Muscle of leg (tissue), 3 donors: ENCODE measurements at regions not wholly inside any gene's neighbourhood (a gene's known extent, or its start where the extent isn't known, plus 50 kb on each side); places are given as distances from the start of the nearest gene placed in this dataset.

Experiments used
- DNase-seq: peaks from one replicate; pipeline ENCODE4 v3.0.0; 2013
- H3K27ac ChIP-seq: one replicate; pipeline ENCODE4 v1.5.1; 2013; ENCODE audit warnings: mild to moderate bottlenecking, low read length, control low read depth
- H3K27me3 ChIP-seq: one replicate; pipeline ENCODE4 v1.6.1; 2013; ENCODE audit warnings: low read length; ENCODE audit not compliant: control insufficient read depth, insufficient read depth
- H3K36me3 ChIP-seq: one replicate; pipeline ENCODE4 v1.6.1; 2013; ENCODE audit warnings: low read length; ENCODE audit not compliant: control insufficient read depth, insufficient read depth
- H3K4me1 ChIP-seq: one replicate; pipeline ENCODE4 v1.6.1; 2013; ENCODE audit warnings: low read length; ENCODE audit not compliant: control insufficient read depth, insufficient read depth
- H3K4me3 ChIP-seq: one replicate; pipeline ENCODE4 v1.5.1; 2013; ENCODE audit warnings: low read length, control low read depth
- H3K9me3 ChIP-seq: replicated peaks from 2 replicates; pipeline ENCODE4 v1.6.1; 2013; ENCODE audit warnings: low read depth, low read length; ENCODE audit not compliant: control insufficient read depth
- WGBS: methylation state at CpG from one replicate; pipeline ENCODE4 v1.1.5; 2013; ENCODE audit warnings: missing lambda C conversion rate; ENCODE audit not compliant: insufficient coverage; 5-methylcytosine and 5-hydroxymethylcytosine counted together

DNA sequence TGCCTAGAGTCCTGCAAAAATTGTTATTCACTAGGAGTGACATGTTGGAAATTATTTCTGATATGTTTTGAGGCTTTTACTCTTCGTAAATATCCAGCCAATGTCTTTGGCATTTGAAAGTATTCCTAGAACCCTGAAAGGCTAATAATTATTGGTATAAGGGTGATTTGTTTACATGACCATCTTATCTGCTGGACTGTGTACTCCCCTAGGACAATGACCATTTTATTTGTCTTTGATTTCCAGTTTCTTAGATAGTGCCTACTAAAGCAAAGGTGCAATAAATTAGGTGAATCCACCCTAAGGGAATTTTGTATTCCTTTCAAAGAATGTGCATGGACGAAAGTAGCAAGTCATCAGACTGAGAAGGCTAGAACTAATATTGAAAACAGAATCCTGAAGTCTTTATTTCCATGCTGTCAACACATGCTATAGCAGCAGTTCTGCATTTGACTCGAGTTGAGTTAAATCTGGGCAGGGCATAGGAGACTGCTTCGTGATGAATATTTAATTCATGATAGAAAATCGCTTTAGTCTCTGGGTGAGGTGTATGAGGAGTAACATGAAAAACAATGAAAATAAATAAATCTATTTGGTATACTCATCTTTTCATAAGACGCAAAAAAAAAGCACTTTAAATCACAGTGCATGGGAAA, 235.7 kb downstream of the GPD2 start:
- Histone ChIP-seq H3K4me1 (no peaks in the 10 kb centered on the region), H3K27ac (no peak overlapping the region), H3K4me3 (no peak overlapping the region), H3K27me3 (no peaks in the 10 kb centered on the region), H3K9me3 (peaks cover 8% of the 10 kb centered on the region), H3K36me3 (no peaks in the 10 kb centered on the region)
- no peak for DNase-seq
- WGBS, result no CpG with 5 or more reads among the region's 6 CpGs

GRCh38 chr2:156672556-156673332, 236.6 kb downstream of the GPD2 start:
- Histone ChIP-seq H3K4me1 (no peaks in the 10 kb centered on the region), H3K36me3 (no peaks in the 10 kb centered on the region), H3K27ac (no peak overlapping the region), H3K9me3 (peaks cover 8% of the 10 kb centered on the region), H3K4me3 (no peak overlapping the region), H3K27me3 (no peaks in the 10 kb centered on the region)
- no CpG with 5 or more reads among the region's 7 CpGs for WGBS
- no peak for DNase-seq

DNA sequence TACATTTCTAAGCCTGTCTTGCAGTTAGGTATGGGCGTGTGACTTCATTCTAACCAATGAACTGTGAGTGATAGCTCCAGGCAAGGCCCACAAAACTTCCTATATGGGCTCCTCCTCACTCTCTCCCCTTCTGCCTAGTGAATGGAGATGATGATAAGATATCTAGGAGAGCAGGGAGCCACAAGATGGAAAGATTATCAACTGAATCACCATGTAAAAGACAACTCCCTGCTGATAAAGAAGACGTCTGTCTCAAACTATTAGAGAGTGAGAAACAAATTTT, 237.1 kb downstream of the GPD2 start:
- Histone ChIP-seq H3K36me3 (no peaks in the 10 kb centered on the region), H3K4me1 (no peaks in the 10 kb centered on the region), H3K9me3 (peaks cover 4% of the 10 kb centered on the region), H3K4me3 (no peak overlapping the region), H3K27me3 (no peaks in the 10 kb centered on the region), H3K27ac (no peak overlapping the region)
- no peak for DNase-seq
- WGBS, result no CpG with 5 or more reads among the region's 2 CpGs

GRCh38 chr2:156673981-156674380, 237.8 kb downstream of the GPD2 start:
- WGBS, result no CpG with 5 or more reads among the region's 2 CpGs

DNA sequence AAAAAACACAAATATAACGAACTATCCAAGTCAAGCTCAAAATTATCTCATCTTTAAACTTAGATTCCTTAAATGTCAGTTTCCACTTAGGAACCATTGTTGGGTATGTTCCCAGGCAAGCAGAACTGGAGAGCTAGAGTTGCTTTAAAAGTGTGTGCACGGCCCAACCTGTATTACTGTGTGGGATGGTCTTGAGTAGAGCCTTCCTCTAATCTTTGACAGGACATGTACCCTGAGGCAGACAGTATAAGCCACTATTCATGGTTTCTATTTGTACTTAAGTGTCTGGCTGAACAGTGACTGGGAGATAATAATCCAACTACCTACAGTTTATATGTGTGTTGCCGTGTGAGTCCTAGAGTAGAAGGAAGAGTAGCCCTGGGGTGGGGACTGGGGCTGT, 239.7 kb downstream of the GPD2 start:
- no peaks in the 10 kb centered on the region for H3K4me1 ChIP-seq
- 71% methylated on average over 1 of the region's 3 CpGs for WGBS
- H3K4me3 ChIP-seq, result no peak overlapping the region
- DNase-seq, result no peak
- no peaks in the 10 kb centered on the region for H3K36me3 ChIP-seq
- no peaks in the 10 kb centered on the region for H3K27me3 ChIP-seq
- H3K27ac ChIP-seq, result no peak overlapping the region
- H3K9me3 ChIP-seq, result no peaks in the 10 kb centered on the region

More at GRCh38 chr2:156673981-156674380, 237.8 kb downstream of the GPD2 start:
- no peaks in the 10 kb centered on the region for H3K36me3 ChIP-seq
- no peak overlapping the region for H3K27ac ChIP-seq
- no peaks in the 10 kb centered on the region for H3K9me3 ChIP-seq
- H3K27me3 ChIP-seq, result no peaks in the 10 kb centered on the region
- H3K4me1 ChIP-seq, result no peaks in the 10 kb centered on the region
- H3K4me3 ChIP-seq, result no peak overlapping the region
- no peak for DNase-seq

DNA sequence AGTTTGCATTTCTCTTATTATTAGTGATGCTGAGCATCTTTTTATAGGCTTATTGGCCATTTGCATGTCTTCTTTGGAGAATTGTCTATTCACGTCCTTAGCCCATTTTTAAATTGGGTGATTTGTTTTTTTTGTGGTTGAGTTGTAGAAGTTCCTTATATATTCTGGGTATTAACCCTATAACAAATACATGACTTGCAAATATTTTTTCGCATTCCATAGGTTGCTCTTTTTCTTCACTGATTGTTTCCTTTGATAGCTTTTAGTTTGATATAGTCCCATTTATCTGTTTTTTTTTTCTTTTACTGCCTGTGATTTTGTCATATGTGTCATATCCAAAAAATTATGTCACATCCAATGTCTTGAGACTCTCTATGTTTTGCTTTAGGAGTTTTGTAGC, 243.6 kb downstream of the GPD2 start:
- Histone ChIP-seq H3K4me3 (no peak overlapping the region), H3K36me3 (no peaks in the 10 kb centered on the region), H3K27ac (no peak overlapping the region), H3K9me3 (no peaks in the 10 kb centered on the region), H3K4me1 (no peaks in the 10 kb centered on the region), H3K27me3 (no peaks in the 10 kb centered on the region)
- WGBS, result no CpG with 5 or more reads among the region's 2 CpGs
- no peak for DNase-seq

GRCh38 chr2:156680266-156680665, 244.1 kb downstream of the GPD2 start:
- Histone ChIP-seq H3K9me3 (no peaks in the 10 kb centered on the region), H3K27me3 (no peaks in the 10 kb centered on the region), H3K27ac (no peak overlapping the region), H3K36me3 (no peaks in the 10 kb centered on the region), H3K4me1 (no peaks in the 10 kb centered on the region), H3K4me3 (no peak overlapping the region)
- no peak for DNase-seq
- no CpG with 5 or more reads among the region's 2 CpGs for WGBS

GRCh38 chr2:156687126-156687525, 250.9 kb downstream of the GPD2 start:
- no peak for DNase-seq
- no peak overlapping the region for H3K4me3 ChIP-seq
- H3K27me3 ChIP-seq, result no peaks in the 10 kb centered on the region
- no peaks in the 10 kb centered on the region for H3K9me3 ChIP-seq
- no peak overlapping the region for H3K27ac ChIP-seq
- no peaks in the 10 kb centered on the region for H3K36me3 ChIP-seq
- no peaks in the 10 kb centered on the region for H3K4me1 ChIP-seq

- H3K27ac ChIP-seq, result no peak overlapping the region
- no peaks in the 10 kb centered on the region for H3K27me3 ChIP-seq
- no peak overlapping the region for H3K4me3 ChIP-seq
- no peaks in the 10 kb centered on the region for H3K9me3 ChIP-seq
- no peak for DNase-seq
- 80% methylated on average over 1 of the region's 1 CpG for WGBS
- no peaks in the 10 kb centered on the region for H3K36me3 ChIP-seq
- no peaks in the 10 kb centered on the region for H3K4me1 ChIP-seq
These were observed 251.5 kb downstream of the GPD2 start for GRCh38 chr2:156687715-156688114.

GRCh38 chr2:156689939-156690338, 253.8 kb downstream of the GPD2 start:
- no peaks in the 10 kb centered on the region for H3K9me3 ChIP-seq
- no peak overlapping the region for H3K4me3 ChIP-seq
- no peaks in the 10 kb centered on the region for H3K4me1 ChIP-seq
- no peaks in the 10 kb centered on the region for H3K27me3 ChIP-seq
- 75% methylated on average over 1 of the region's 1 CpG for WGBS
- H3K36me3 ChIP-seq, result no peaks in the 10 kb centered on the region
- no peak overlapping the region for H3K27ac ChIP-seq
- DNase-seq, result no peak

DNA sequence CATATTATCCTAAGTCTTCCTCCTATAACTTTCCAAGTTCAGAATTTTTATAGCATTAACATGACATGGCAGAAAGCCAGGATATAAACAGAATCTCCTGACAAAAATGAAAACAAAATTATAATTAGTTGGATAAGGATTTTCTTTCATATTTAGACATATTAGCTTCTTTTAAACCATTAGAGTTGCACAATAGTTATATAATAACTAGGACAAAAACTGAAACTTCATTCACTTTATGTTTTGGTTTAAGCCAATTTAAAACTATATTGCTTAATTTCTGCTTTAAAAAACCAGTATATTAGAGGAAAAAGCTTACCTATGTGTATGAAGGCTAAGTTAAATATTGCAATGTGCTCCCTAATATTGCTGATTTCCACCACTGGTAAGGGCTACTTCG, 254.8 kb downstream of the GPD2 start:
- Histone ChIP-seq H3K27ac (no peak overlapping the region), H3K36me3 (no peaks in the 10 kb centered on the region), H3K9me3 (no peaks in the 10 kb centered on the region), H3K4me3 (no peak overlapping the region), H3K4me1 (no peaks in the 10 kb centered on the region), H3K27me3 (no peaks in the 10 kb centered on the region)
- WGBS, result no CpG with 5 or more reads among the region's 1 CpG
- DNase-seq, result no peak
